Adipocyte (in vitro differentiated cells): ENCODE measurements at regions not wholly inside any gene's neighbourhood (a gene's known extent, or its start where the extent isn't known, plus 50 kb on each side); places are given as distances from the start of the nearest gene placed in this dataset.

Experiments
- DNase-seq: peaks from one replicate; pipeline ENCODE4 v3.0.0-alpha.2; 2015; ENCODE audit warnings: low read depth
- H3K27me3 ChIP-seq: replicated peaks from 2 replicates; pipeline ENCODE4 v1.7.0; 2013; ENCODE audit warnings: mild to moderate bottlenecking, low read length, moderate library complexity; ENCODE audit not compliant: control insufficient read depth, insufficient read depth
- H3K36me3 ChIP-seq: 2 replicates; pipeline ENCODE4 v1.7.0; 2013; ENCODE audit warnings: low read length, mild to moderate bottlenecking, moderate library complexity; ENCODE audit not compliant: control insufficient read depth, insufficient read depth, severe bottlenecking
- H3K4me1 ChIP-seq: 2 replicates; pipeline ENCODE4 v1.7.0; 2013; ENCODE audit warnings: mild to moderate bottlenecking, low read length, moderate library complexity; ENCODE audit not compliant: control insufficient read depth, insufficient read depth
- H3K4me3 ChIP-seq: 2 replicates; pipeline ENCODE4 v1.7.0; 2013; ENCODE audit warnings: mild to moderate bottlenecking, low read length, moderate library complexity
- H3K9ac ChIP-seq: 2 replicates; pipeline ENCODE4 v1.7.0; 2013; ENCODE audit warnings: mild to moderate bottlenecking, low read length, moderate library complexity
- H3K9me3 ChIP-seq: 2 replicates; pipeline ENCODE4 v1.7.0; 2013; ENCODE audit warnings: mild to moderate bottlenecking, low read length, moderate library complexity; ENCODE audit not compliant: control insufficient read depth

GRCh38 chr17:79174193-79174765, 99.7 kb downstream of the ENGASE start:
- Histone ChIP-seq H3K9me3 (no peaks in the 10 kb centered on the region), H3K4me3 (no peak overlapping the region), H3K36me3 (no peaks in the 10 kb centered on the region), H3K9ac (no peak overlapping the region), H3K4me1 (no peaks in the 10 kb centered on the region), H3K27me3 (peaks cover 54% of the 10 kb centered on the region)
- DNase-seq: no peak

- Histone ChIP-seq H3K4me3 (no peak overlapping the region), H3K36me3 (no peaks in the 10 kb centered on the region), H3K9ac (no peak overlapping the region), H3K27me3 (peaks cover 50% of the 10 kb centered on the region), H3K4me1 (no peaks in the 10 kb centered on the region), H3K9me3 (no peaks in the 10 kb centered on the region)
- DNase-seq: no peak
Measured at GRCh38 chr17:79171188-79171587, 96.6 kb downstream of the ENGASE start.

GRCh38 chr17:79169861-79170260, 95.2 kb downstream of the ENGASE start:
- Histone ChIP-seq H3K9ac (no peak overlapping the region), H3K27me3 (peaks cover 55% of the 10 kb centered on the region), H3K9me3 (no peaks in the 10 kb centered on the region), H3K36me3 (no peaks in the 10 kb centered on the region), H3K4me1 (no peaks in the 10 kb centered on the region), H3K4me3 (no peak overlapping the region)
- no peak for DNase-seq

- Histone ChIP-seq H3K27me3 (peaks cover 56% of the 10 kb centered on the region), H3K9ac (no peak overlapping the region)
Measured at GRCh38 chr17:79169366-79169765, 94.7 kb downstream of the ENGASE start.

GRCh38 chr17:79168486-79169055, 93.9 kb downstream of the ENGASE start:
- Histone ChIP-seq H3K4me3 (no peak overlapping the region), H3K9ac (no peak overlapping the region), H3K9me3 (no peaks in the 10 kb centered on the region), H3K27me3 (peaks cover 64% of the 10 kb centered on the region), H3K4me1 (no peaks in the 10 kb centered on the region), H3K36me3 (no peaks in the 10 kb centered on the region)
- DNase-seq: no peak

More at GRCh38 chr17:79169366-79169765, 94.7 kb downstream of the ENGASE start:
- H3K4me1 ChIP-seq: no peaks in the 10 kb centered on the region
- H3K4me3 ChIP-seq: no peak overlapping the region
- H3K36me3 ChIP-seq: no peaks in the 10 kb centered on the region
- DNase-seq: no peak
- H3K9me3 ChIP-seq: no peaks in the 10 kb centered on the region

- Histone ChIP-seq H3K27me3 (peaks cover 70% of the 10 kb centered on the region), H3K4me1 (no peaks in the 10 kb centered on the region), H3K9ac (no peak overlapping the region), H3K9me3 (no peaks in the 10 kb centered on the region), H3K4me3 (no peak overlapping the region), H3K36me3 (no peaks in the 10 kb centered on the region)
- no peak for DNase-seq
Measured at GRCh38 chr17:79167486-79167885, 92.9 kb downstream of the ENGASE start.

- Histone ChIP-seq H3K9ac (no peak overlapping the region), H3K4me1 (no peaks in the 10 kb centered on the region), H3K36me3 (no peaks in the 10 kb centered on the region), H3K4me3 (no peak overlapping the region), H3K9me3 (no peaks in the 10 kb centered on the region), H3K27me3 (peaks cover 72% of the 10 kb centered on the region)
- DNase-seq: no peak
Measured at GRCh38 chr17:79165756-79166473, 91.3 kb downstream of the ENGASE start.

- Histone ChIP-seq H3K9me3 (no peaks in the 10 kb centered on the region), H3K4me3 (no peak overlapping the region), H3K4me1 (no peaks in the 10 kb centered on the region), H3K36me3 (no peaks in the 10 kb centered on the region), H3K9ac (no peak overlapping the region), H3K27me3 (peaks cover 70% of the 10 kb centered on the region)
- no peak for DNase-seq
Measured at GRCh38 chr17:79164913-79165695, 90.5 kb downstream of the ENGASE start.

GRCh38 chr17:79164408-79164807, 89.8 kb downstream of the ENGASE start:
- no peaks in the 10 kb centered on the region for H3K9me3 ChIP-seq
- H3K36me3 ChIP-seq: no peaks in the 10 kb centered on the region
- H3K4me1 ChIP-seq: no peaks in the 10 kb centered on the region
- H3K4me3 ChIP-seq: no peak overlapping the region
- peaks cover 70% of the 10 kb centered on the region for H3K27me3 ChIP-seq
- H3K9ac ChIP-seq: no peak overlapping the region
- DNase-seq: no peak

GRCh38 chr17:79163071-79163470, 88.4 kb downstream of the ENGASE start:
- peaks cover 69% of the 10 kb centered on the region for H3K27me3 ChIP-seq
- no peaks in the 10 kb centered on the region for H3K9me3 ChIP-seq
- no peaks in the 10 kb centered on the region for H3K36me3 ChIP-seq
- H3K9ac ChIP-seq: no peak overlapping the region
- no peak for DNase-seq
- no peaks in the 10 kb centered on the region for H3K4me1 ChIP-seq
- no peak overlapping the region for H3K4me3 ChIP-seq
